Stomach smooth muscle (tissue), 2 donors: ENCODE measurements at regions not wholly inside any gene's neighbourhood (a gene's known extent, or its start where the extent isn't known, plus 50 kb on each side); places are given as distances from the start of the nearest gene placed in this dataset.
"Not testable (repeated sequence)": the region's sequence is repeated elsewhere in the genome, so short reads cannot be mapped to it uniquely, and the experiment has no call there.

ENCODE experiments used
- H3K27ac ChIP-seq: one replicate; pipeline ENCODE4 v1.7.0; 2013; ENCODE audit warnings: mild to moderate bottlenecking, low read length, inconsistent platforms
- H3K27me3 ChIP-seq, 2 donors: one replicate each; pipeline ENCODE4 v1.7.0; 2013; ENCODE audit warnings: low read length in 2 of 2; ENCODE audit not compliant: insufficient read depth in 2 of 2, control insufficient read depth in 1 of 2
- H3K36me3 ChIP-seq, 2 donors: one replicate each; pipeline ENCODE4 v1.7.0; 2013; ENCODE audit warnings: low read length in 2 of 2; ENCODE audit not compliant: control insufficient read depth in 2 of 2, insufficient read depth in 2 of 2
- H3K4me1 ChIP-seq: one replicate; pipeline ENCODE4 v1.7.0; 2013; ENCODE audit warnings: low read length; ENCODE audit not compliant: control insufficient read depth, insufficient read depth
- H3K4me3 ChIP-seq, 2 donors: one replicate each; pipeline ENCODE4 v1.7.0; 2013; ENCODE audit warnings: low read length in 2 of 2
- H3K9ac ChIP-seq, 2 donors: one replicate each; pipeline ENCODE4 v1.7.0; 2013; ENCODE audit warnings: low read length in 2 of 2, mild to moderate bottlenecking in 1 of 2
- H3K9me3 ChIP-seq, 2 donors: one replicate each; pipeline ENCODE4 v1.7.0; 2013; ENCODE audit warnings: low read length in 2 of 2; ENCODE audit not compliant: control insufficient read depth in 2 of 2
- donor health status: healthy.
- donor health status: Pancreatic carcinoma.

GRCh38 chr1:149157409-149157808 lies 54.1 kb upstream of the NBPF9 start:
- H3K36me3 ChIP-seq, H3K27me3 ChIP-seq, H3K27ac ChIP-seq, H3K4me1 ChIP-seq, H3K9me3 ChIP-seq, H3K4me3 ChIP-seq, H3K9ac ChIP-seq: not testable (repeated sequence)

DNA sequence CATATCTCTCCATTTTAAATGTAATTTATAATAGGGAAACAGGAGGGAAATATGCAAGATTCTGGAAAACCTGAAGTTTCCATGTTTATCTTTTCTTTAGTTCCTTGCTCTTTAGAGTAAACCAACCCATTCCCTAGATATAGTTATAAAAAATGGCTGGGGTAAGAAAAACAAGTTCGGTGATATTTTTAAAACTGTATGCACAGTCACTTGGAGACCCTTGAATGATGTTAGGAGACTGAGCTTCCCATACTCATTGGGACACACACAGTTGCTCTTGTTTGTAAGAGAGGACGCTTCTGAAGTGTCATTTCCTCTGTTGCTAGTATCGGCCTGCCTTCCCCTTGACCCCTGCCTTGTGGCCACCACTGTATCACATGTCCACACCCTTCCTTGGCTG lies 55.0 kb upstream of the NBPF9 start:
- not testable (repeated sequence) for H3K9me3 ChIP-seq, H3K27me3 ChIP-seq, H3K36me3 ChIP-seq, H3K9ac ChIP-seq, H3K4me3 ChIP-seq, H3K27ac ChIP-seq, H3K4me1 ChIP-seq

GRCh38 chr1:149163063-149163444 lies 59.7 kb upstream of the NBPF9 start:
- not testable (repeated sequence) for H3K27me3 ChIP-seq, H3K4me1 ChIP-seq, H3K9me3 ChIP-seq, H3K27ac ChIP-seq, H3K36me3 ChIP-seq, H3K9ac ChIP-seq, H3K4me3 ChIP-seq

- not testable (repeated sequence) for H3K9me3 ChIP-seq, H3K27me3 ChIP-seq, H3K4me3 ChIP-seq, H3K27ac ChIP-seq, H3K9ac ChIP-seq, H3K36me3 ChIP-seq, H3K4me1 ChIP-seq
Measured at GRCh38 chr1:149174765-149175164, 71.4 kb upstream of the NBPF9 start.

DNA sequence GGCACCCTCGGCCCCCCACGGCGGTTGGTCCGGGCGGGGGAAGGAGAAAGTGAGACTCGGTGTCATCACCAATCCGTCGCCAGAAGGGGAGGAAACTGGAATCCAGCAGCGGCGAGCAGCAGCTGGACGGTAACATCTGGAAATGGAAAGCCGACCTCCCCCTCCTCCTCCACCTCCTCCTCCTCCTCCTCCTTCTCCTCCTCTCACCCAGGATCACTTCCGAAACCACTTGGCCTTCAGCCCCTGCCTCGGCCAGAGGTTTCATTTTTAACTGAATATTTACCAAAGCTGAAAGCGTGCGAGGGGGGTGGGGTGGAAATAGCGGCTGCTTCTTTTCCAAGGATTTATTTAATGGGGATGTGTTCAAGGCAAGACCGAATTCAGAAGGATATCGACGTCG lies 72.5 kb upstream of the NBPF9 start:
- not testable (repeated sequence) for H3K9ac ChIP-seq, H3K4me3 ChIP-seq, H3K9me3 ChIP-seq, H3K27me3 ChIP-seq, H3K36me3 ChIP-seq, H3K27ac ChIP-seq, H3K4me1 ChIP-seq

- not testable (repeated sequence) for H3K36me3 ChIP-seq, H3K9me3 ChIP-seq, H3K4me1 ChIP-seq, H3K27me3 ChIP-seq
- Histone ChIP-seq H3K27ac (peak overlapping the region; percentile 49), H3K4me3 (peak overlapping the region in 1 of 2 donors; percentile 63), H3K9ac (peak overlapping the region; percentile 22 to 47)
Measured at GRCh38 chr1:149176453-149177316, 73.3 kb upstream of the NBPF9 start.

- H3K36me3 ChIP-seq, H3K4me1 ChIP-seq, H3K27me3 ChIP-seq, H3K27ac ChIP-seq, H3K9me3 ChIP-seq, H3K4me3 ChIP-seq, H3K9ac ChIP-seq: not testable (repeated sequence)
Measured at GRCh38 chr1:149190742-149191141, 87.4 kb upstream of the NBPF9 start.

- H3K9me3 ChIP-seq, H3K27ac ChIP-seq, H3K27me3 ChIP-seq: not testable (repeated sequence)
Measured at GRCh38 chr1:149196651-149197050, 93.3 kb upstream of the NBPF9 start.

DNA sequence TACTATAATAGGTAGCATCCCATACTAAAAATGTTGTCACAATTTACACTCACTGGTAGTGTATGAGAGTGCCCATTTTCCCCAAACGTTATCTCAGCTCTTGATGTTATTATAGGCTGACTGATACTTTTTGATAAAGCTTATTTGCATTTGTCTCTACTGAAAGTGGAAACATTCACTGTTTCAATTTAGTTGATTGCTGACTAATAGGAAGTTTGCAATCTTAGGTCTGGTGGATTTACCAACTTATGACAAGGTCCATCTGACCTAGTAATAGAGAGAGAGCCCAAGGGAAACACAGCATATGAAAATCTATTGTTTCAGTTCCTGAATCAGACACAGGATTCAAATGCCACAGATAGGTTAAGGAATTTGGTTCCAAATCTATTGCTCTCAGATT lies 97.2 kb upstream of the NBPF9 start:
- not testable (repeated sequence) for H3K36me3 ChIP-seq, H3K9me3 ChIP-seq, H3K27ac ChIP-seq, H3K9ac ChIP-seq, H3K27me3 ChIP-seq, H3K4me1 ChIP-seq, H3K4me3 ChIP-seq

More at GRCh38 chr1:149196651-149197050, 93.3 kb upstream of the NBPF9 start:
- H3K36me3 ChIP-seq, H3K4me1 ChIP-seq, H3K9ac ChIP-seq, H3K4me3 ChIP-seq: not testable (repeated sequence)

DNA sequence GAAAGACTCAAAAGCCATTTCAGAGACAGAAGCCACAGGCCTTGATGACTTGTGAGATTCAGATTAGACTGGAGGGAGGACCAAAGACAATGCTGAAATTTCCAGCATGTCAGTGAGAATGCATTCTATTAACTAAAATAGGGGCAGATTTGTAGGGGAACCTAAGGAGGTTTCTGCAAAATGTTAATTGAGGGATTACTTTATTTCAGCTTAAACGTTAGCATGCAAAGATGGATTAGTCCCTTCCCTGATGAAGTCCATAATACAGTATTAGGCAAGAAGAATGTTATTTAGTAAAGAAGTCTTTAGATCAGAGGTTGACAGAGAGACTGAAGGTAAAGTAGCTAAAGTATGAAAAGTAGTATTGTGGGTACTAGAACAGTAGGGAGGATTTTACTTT lies 98.9 kb upstream of the NBPF9 start:
- not testable (repeated sequence) for H3K4me1 ChIP-seq, H3K36me3 ChIP-seq, H3K27me3 ChIP-seq, H3K27ac ChIP-seq, H3K9ac ChIP-seq, H3K4me3 ChIP-seq, H3K9me3 ChIP-seq

GRCh38 chr1:149204396-149204795 lies 101.0 kb upstream of the NBPF9 start:
- not testable (repeated sequence) for H3K9me3 ChIP-seq, H3K4me1 ChIP-seq, H3K36me3 ChIP-seq, H3K9ac ChIP-seq, H3K27me3 ChIP-seq, H3K27ac ChIP-seq, H3K4me3 ChIP-seq
